Activated T-helper 1 cell treated with Interleukin-2 at 50 U/mL for 16 hours (primary cell): ENCODE measurements at regions not wholly inside any gene's neighbourhood (a gene's known extent, or its start where the extent isn't known, plus 50 kb on each side); places are given as distances from the start of the nearest gene placed in this dataset.

Experiments used
- DNase-seq: peaks from one replicate; pipeline ENCODE4 v3.0.0-alpha.2; 2020; ENCODE audit warnings: low read depth

- no peak for DNase-seq
Observed at GRCh38 chr5:38029397-38030065, 189.7 kb upstream of the GDNF start.

- DNase-seq: no peak
Observed at GRCh38 chr5:38023799-38024198, 184.0 kb upstream of the GDNF start.

- DNase-seq: no peak
Observed at GRCh38 chr5:38023371-38023770, 183.5 kb upstream of the GDNF start.

GRCh38 chr5:38022631-38023030, 182.8 kb upstream of the GDNF start:
- no peak for DNase-seq

- no peak for DNase-seq
Observed at GRCh38 chr5:38018016-38018415, 178.2 kb upstream of the GDNF start.

GRCh38 chr5:38013107-38013506, 173.3 kb upstream of the GDNF start:
- DNase-seq: no peak

- no peak for DNase-seq
Observed at GRCh38 chr5:38011668-38012188, 171.9 kb upstream of the GDNF start.

GRCh38 chr5:38009749-38010358, 170.0 kb upstream of the GDNF start:
- no peak for DNase-seq

- DNase-seq: no peak
Observed at GRCh38 chr5:38008198-38008597, 168.4 kb upstream of the GDNF start.

- no peak for DNase-seq
Observed at GRCh38 chr5:37999593-37999992, 159.8 kb upstream of the GDNF start.

GRCh38 chr5:37996918-37997317, 157.1 kb upstream of the GDNF start:
- DNase-seq: no peak

GRCh38 chr5:37994729-37995128, 154.9 kb upstream of the GDNF start:
- no peak for DNase-seq

- DNase-seq: no peak
Observed at GRCh38 chr5:37991301-37992299, 151.8 kb upstream of the GDNF start.

GRCh38 chr5:37989884-37990283, 150.0 kb upstream of the GDNF start:
- no peak for DNase-seq

- no peak for DNase-seq
Observed at GRCh38 chr5:37988454-37989046, 148.7 kb upstream of the GDNF start.

GRCh38 chr5:37984300-37984699, 144.5 kb upstream of the GDNF start:
- DNase-seq: no peak

- DNase-seq: no peak
Observed at GRCh38 chr5:37983463-37983862, 143.6 kb upstream of the GDNF start.

- no peak for DNase-seq
Observed at GRCh38 chr5:37979559-37979958, 139.7 kb upstream of the GDNF start.

GRCh38 chr5:37975531-37975930, 135.7 kb upstream of the GDNF start:
- no peak for DNase-seq

- DNase-seq: no peak
Observed at GRCh38 chr5:37971483-37972024, 131.7 kb upstream of the GDNF start.

- no peak for DNase-seq
Observed at GRCh38 chr5:37966871-37967270, 127.0 kb upstream of the GDNF start.

GRCh38 chr5:37966291-37966690, 126.5 kb upstream of the GDNF start:
- no peak for DNase-seq
